GM19328 (cell line): ENCODE measurements at regions not wholly inside any gene's neighbourhood (a gene's known extent, or its start where the extent isn't known, plus 50 kb on each side); places are given as distances from the start of the nearest gene placed in this dataset.
"Not testable (repeated sequence)": the region's sequence is repeated elsewhere in the genome, so short reads cannot be mapped to it uniquely, and the experiment has no call there.

Source experiments
- ATAC-seq: cut with Tn5 transposase; IDR thresholded peaks from one replicate; pipeline ENCODE4 v1.9.1; 2021; ENCODE audit warnings: mild to moderate bottlenecking, moderate library complexity; ENCODE audit not compliant: unreplicated experiment

DNA sequence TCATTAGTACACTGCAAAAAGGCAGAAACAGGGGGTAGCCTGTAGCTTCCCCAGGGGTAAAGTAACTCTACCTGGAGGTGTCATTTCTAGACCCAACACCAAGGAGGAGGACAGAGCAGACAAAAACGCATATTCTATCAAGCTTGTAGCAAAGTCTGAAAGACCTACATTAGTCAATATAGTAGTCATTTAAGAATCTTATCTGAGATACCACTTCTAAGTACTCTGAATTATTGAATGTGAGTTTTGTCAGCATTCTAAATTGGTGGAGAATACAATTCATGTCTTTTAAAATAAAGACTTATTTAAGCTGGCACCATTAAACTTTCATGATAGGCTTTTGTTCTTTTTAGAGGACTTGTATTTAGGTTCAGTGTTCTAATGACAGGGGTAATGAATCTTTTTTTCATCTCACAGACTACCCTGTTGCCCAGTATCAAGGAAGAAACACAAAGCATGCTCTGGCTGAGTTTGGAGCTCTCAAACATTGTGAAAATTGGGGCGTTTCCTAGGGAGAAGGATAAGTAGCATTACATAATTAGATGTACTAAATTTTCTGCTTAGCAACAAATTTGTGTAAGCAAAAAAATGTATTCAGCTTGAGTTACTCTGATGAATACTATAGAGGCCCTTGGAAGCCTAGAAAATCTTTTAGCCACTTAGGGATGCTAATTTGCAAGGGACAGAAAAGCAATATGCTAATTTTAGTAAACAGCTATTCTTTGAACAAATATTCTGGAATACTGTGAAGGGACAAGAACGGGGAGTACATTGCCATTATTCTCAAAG lies 255.4 kb upstream of the HSF2 start:
- no peak for ATAC-seq

DNA sequence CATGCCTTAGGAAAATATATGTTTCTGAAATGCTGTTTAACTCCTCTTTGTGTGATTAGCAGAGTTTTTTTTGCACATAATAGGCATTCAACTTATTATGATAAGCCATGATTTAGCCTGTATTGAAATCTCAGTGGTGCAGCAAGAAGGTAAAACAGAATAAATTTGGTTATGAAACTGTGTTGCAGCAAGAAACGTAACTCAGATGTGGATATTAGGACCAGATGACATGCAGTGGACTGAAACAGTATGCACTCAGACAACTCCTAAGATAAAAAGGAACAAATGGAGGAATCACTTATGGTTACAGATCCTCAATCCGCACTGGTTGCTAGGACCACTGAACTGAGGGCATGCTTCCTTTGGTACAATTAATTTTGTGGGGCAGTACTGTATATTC lies 254.2 kb upstream of the HSF2 start:
- ATAC-seq, result no peak

DNA sequence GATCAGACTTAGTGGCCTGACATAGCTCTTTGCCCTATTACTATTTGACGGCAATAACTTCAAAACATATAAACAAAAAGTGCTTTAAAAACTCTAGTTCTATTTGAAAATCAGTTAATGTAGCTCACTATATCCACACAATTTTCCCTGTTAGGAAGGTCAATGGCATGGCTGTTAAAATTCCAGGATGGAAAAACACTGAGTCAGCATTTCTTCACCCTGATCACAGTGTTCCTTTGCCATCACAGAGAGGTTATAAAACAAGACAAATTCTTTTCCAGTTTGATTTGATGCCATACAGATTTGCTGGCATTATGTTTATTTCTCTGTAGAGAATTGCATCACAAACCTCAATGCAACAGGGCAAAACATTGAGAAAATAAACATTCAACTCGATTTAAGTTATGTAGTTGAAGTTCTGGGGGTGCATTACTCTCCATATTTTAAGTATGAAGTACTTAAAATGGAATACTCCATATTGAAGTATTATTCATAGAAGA lies 253.7 kb upstream of the HSF2 start:
- ATAC-seq, result no peak

DNA sequence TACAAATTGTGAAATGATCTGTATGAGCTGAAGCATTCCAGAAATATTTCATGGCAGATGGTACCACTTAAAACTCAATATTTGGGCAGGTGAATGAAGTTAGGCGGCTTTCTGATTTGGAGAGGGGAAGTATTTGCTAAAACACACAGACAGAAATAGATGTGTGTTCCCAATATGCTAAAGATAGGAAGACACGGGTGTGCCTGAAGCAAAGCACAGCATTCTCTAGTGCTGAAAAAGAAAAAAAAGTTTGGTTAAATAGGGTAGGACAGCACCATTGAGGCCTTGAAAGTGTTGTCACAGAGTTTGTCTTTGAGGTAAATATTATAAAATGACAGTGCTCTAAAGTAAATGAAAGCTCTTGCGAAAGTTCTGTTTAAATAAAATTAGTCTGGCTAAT lies 252.2 kb upstream of the HSF2 start:
- no peak for ATAC-seq

DNA sequence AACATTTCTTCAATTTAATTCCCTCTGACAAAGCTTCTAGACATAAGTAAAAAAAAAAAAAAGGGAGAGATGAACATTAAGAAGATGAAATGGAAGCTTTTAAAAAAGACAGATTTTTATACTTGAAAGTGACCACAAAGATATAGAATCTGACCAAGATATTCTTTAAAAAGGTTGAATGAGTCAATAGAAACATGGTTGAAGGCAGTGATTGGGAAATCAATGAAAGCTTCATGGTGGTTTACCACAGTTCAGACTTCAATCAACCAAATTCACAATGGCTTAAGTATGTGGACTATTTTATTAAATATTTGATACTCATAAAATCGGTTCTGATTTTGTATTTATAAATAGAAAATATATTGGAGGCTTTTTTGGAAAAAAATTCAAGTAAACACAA lies 248.4 kb upstream of the HSF2 start:
- no peak for ATAC-seq

DNA sequence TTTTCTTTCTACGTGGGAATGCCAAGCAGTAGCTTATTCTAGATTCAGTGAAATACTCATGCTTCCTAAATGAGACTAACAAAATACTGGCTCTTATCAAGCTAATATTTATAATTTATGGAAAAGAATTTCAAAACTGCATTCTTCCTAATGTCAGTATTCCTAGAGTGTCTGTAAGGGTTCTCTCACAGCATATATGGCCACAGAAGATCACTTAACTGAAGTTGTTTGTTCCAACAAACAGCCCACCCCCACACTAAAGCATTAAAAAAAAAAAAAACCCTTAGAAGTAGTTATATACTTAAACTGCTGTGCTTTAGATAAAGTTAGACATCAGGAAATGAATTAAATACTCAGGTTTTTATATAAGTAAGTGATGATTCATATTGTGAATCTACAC lies 247.7 kb upstream of the HSF2 start:
- no peak for ATAC-seq

DNA sequence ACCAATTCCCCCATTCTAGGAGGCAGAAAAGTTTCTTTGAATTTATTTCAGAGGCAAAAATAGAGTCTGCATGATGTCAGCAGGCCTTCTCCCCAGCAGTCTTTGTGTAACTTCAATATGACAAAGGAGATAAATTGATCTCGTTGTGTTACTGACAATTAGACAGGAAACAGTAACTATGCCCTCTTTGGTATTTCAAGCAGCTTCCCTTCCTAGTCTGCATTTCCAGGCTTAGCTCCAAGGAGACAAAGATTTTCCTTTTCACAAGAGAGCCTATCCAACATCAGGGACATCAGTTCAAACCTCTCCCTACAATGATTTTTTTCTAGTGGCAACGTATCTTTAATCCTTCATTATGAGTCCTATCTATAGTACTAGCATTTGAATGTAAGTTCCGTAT lies 245.9 kb upstream of the HSF2 start:
- no peak for ATAC-seq

DNA sequence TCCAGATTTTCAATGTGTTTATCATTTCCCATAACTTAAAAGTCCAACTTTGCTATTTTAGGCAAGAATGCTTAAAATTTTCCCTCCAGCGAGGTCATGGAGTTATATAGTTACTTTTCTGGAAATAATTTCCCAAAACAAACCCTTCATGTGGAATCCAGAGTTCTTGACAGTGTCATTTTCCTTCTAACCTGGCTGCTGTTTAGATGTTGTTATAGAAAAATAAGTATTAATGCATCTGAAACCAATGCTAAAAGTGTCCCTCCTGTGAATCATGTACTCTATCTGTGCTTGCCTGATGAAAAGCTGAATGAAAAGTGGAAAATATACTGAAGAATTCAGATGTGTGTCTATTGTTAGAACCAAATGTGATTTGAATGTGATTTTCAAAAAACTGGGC lies 245.3 kb upstream of the HSF2 start:
- ATAC-seq, result no peak

DNA sequence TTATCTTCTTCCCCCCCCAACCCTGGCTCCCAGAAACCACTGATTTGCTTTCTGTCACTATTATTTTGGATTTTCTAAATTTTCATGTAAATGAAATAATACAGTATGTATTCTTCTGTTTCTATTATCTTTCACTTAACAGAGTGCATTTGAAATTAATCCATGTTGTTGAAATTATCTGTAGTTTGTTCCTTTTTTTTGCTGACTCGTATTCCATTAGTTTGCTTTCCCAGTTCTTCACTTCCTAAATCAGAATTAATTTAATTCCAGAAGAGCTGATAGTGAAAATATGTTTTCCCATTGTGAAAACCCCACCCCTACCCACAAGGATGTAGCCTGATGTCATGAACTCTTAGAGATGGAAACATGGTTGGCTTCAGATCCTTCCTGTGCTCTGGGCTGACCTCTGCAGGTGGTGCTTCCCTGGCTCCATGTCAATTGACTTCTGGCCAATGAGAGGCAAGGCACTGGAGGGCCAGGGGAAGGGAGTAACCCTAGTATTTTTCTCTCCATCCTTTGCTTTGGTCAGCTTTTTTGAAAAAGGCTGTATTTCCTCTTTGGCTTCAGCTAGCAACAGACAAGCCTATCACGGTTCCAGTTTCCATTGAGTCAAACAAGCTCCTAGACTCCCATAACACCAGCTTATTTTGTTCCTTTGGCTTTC lies 244.4 kb upstream of the HSF2 start:
- ATAC-seq, result no peak

DNA sequence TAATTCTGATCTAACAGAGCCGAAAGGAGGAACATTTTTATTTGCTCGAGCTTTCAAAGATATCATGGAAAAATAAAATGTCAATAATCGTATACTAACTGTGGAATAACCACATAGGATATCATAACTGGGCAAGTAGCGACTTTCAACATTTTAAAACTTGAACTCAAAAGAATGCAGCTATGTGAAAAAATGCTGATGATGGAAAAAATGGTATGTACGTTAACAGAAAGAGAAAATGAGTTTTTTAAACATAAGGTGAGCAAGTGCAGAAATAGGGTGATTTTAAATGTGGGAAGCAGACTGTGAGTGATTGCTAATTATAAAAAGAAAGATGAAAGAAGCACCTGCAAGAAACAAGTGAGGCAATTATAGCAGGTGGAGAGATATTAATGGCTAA lies 238.3 kb upstream of the HSF2 start:
- no peak for ATAC-seq

DNA sequence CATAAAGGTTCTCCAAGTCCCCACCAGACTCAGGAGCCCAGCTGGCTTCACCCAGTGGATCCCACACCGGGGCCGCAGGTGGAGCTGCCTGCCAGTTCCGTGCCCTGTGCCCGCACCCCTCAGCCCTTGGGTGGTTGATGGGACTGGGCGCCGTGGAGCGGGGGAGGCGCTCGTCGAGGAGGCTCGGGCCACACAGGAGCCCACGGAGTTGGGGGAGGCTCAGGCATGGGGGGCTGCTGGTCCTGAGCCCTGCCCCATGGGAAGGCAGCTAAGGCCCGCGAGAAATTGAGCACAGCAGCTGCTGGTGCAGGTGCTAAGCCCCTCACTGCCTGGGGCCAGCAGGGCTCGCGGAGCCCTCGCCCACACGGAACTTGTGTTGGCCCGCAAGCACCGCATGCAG lies 234.4 kb upstream of the HSF2 start:
- no peak for ATAC-seq

DNA sequence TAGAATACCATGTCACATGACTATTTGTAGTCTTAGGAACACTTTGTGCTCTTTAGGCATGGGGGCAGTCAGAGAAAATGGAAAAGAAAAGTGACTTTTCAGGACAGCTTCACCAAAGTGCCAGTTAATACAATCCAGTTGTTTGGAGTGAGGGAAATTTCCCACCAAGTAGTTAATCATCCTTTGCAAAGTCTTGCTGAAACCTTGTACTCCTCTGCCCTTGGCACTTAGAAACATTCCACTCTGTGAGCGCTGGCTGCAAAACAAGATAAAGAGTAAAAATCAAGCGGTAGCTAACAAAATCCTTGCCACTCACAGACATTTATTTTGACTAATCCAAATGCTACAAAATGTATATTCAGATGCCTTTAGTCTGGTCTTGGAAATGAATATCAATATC lies 229.2 kb upstream of the HSF2 start:
- ATAC-seq, result no peak

DNA sequence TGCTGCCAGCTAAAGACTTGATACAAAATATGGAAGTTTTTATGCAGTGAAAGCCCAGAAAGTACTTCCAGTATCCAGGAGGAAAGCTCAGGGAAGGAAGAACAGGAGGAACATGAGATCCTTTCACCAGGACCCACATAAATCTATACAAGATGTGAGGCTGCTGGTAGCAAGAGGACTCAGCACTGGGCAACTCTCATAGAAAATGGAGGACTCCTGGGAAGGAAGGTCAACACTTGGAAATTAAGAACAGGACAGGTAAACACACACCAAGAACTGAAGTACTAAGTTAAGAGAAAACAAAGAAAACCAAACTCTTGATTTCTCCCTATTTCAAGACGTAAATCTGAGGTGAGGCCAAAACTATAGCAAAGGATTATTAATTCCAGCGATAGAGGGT lies 220.5 kb upstream of the HSF2 start:
- no peak for ATAC-seq

DNA sequence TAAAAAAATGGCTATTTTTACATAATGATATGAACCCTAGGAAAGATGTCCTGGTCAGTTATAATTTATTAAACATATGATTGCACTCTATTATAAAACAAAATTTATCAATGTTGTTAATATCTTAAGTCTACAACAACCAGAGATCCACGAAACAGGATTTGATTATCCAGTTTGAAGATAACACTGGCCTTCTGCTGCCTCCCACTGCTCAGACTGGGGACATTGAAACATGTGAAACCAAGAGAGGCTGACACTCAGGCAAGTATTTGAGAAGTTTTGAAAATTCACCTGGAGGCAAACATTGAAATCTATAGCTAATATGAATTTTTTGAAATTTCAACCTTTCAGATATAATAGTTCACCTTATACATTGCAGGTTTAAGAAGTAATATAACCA lies 219.3 kb upstream of the HSF2 start:
- no peak for ATAC-seq

DNA sequence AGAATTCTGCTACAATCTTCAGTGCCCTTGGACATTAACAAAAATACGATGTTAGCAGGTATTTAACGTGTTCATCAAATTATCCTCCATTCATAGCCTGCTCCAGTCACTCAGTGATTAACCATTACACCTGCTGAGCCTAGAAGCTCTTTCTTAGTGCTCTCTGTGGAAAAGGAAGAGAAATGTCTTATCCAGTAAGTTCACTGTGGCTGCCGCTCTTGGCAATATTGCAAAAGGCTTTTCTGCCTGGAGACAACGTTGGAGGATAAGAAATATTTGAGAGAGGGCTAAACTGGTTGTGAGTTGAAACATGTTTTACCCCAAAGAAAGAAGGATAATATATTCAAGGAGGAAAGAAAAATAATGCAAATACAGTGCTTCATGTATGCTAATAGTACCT lies 217.4 kb upstream of the HSF2 start:
- no peak for ATAC-seq

DNA sequence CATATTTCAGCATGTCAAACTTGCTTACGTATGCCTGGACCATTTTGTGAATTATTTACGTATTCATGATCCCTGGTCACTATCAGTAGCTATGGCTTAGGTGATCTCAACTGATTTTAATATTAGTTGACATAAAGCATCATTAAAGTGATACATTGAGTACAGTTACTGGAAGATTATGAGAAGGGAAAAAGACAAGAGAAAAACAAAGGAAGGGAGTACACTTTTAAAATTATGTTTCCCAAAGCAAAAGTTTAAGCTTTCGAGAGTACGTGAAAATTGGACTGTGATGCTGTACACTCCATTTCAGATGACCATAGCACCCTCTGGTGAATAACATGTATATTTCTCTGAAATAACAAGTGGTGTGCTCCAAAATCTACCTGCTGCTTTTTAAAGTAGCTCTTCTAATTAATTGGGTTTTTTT lies 215.0 kb upstream of the HSF2 start:
- ATAC-seq, result no peak

DNA sequence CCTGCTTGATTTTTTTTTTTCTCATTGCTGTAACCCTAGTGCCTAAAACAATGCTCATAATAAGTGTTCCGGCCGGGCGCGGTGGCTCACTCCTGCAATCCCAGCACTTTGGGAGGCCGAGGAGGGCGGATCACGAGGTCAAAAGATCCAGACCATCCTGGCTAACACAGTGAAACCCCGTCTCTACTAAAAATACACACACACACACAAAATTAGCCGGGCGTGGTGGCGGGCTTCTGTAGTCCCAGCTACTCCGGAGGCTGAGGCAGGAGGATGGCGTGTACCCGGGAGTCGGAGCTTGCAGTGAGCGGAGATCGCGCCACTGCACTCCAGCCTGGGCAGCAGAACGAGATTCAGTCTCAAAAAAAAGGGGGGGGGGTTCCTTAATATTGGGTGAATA lies 214.0 kb upstream of the HSF2 start:
- ATAC-seq, result not testable (repeated sequence)

DNA sequence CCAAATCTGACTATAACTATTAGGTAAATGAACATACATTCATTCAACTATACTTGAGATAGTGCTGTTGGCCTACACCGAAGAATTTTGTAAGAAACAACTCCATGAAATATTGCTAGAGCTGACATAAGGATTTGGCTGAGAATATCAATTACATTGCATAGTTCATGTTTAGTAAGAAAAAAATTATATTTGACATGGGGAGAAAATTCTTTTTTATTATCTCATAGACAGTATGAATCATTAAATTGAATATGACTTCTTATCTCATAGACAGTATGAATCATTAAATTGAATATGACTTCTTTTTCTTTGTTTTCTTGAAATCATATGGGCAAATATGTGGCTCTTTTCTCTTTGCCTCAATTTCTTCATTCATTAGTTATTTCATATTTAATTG lies 212.3 kb upstream of the HSF2 start:
- no peak for ATAC-seq

DNA sequence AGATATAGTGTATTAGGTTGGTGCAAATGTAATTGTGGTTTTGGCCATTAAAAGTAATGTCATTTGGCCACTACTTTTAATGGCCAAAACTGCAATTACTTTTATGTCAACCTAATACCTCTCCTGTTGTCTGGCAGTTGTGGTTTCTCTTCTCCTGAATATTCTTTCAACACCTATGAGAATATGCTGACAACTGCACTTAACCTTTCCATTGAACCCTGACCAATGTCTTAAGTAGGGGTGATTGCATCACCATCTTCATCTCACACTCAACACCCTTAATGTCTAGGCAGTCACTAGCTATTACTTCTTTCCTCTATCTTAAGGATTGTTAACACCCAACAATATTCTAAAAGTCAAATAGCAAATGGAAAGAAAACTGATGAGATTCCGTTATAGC lies 200.5 kb upstream of the HSF2 start:
- no peak for ATAC-seq

DNA sequence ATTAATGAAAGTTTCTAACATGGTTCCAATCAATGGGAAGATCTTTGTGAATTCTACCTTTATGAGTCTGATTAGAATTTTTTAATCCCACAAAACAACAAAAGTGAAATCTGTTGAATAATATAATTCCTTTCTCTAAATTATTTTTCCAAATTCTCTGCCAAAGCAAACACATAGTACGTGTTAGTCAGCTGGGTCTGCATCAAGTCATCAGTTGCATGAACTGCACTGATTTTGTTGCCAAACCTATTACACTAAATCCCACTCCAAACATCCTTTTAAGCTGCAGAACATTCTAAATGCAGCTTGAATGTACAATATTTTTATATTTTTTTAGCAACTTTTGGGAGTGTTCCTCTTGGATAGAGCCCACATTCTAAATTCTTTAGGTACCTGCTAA lies 199.0 kb upstream of the HSF2 start:
- ATAC-seq, result no peak

DNA sequence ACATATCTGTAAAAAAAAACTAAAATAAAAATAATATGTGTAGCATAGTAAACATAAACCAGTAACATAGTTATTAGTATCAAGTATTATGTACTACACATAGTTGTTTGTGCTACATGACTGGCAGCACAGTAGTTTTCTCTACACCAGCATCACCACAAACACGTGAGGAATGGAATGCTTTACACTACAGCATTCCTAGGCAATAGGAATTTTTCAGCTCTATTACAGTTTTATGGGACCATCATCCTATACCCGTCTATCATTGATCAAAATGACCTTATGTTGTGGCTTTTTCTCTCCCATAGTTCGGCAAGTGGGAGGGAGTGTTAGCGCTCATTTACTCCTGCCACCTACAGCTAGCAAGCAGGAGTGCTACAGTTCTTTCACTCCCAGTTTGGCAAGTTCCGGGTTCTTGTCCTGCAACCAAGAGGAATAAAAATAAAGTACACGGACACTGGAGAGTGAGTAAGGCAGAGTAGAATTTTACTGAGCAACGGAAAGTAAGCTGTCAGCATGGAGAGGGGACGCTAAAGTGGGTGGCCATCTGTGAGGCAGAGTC lies 196.8 kb upstream of the HSF2 start:
- ATAC-seq, result no peak

DNA sequence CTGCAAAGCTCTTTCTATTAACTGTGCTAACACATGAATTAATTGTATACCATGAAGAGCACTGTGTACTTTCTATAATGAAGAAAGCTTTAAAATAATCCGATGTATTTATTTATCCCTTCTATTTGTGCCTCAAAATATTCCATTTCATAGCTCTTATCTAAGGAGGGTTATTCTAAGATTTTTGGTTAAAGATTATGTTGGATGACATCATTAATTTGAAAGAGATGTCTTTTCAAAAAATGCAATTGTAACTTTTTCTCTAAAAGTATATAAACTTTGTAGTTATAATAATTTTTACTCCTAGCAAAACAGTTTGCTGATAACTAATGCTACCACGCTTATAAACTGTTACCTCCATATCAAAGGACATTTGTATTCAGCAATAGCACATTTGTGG lies 192.4 kb upstream of the HSF2 start:
- no peak for ATAC-seq
